IMR-90 (cell line): ENCODE measurements at regions not wholly inside any gene's neighbourhood (a gene's known extent, or its start where the extent isn't known, plus 50 kb on each side); places are given as distances from the start of the nearest gene placed in this dataset.

Experiments
- ATAC-seq: fragments of 200-7000 bp; cut with Tn5 transposase; 2 replicates; pipeline ENCODE4 v1.9.1; 2020; ENCODE audit warnings: low read depth, mild to moderate bottlenecking, moderate library complexity
- BruUV-seq: library from RNA; stranded (reverse); fragments of 400-500 nt; replicated peaks from 2 replicates; lab custom pipeline; 2021; lab: Mats Ljungman, UMichigan
- CTCF ChIA-PET: fragments of 300-600 bp; formaldehyde crosslinking; extraction: SDS; loops from one replicate; lab custom pipeline; 2021; ENCODE audit warnings: antibody characterized with exemption; lab: Yijun Ruan, JAX
- POLR2A ChIA-PET: fragments of 300-600 bp; sonication (Branson Sonifier 250); formaldehyde crosslinking; loops from one replicate; lab custom pipeline; 2022; ENCODE audit warnings: antibody characterized with exemption; ENCODE audit not compliant: unreplicated experiment; lab: Charles Lee
- DNase-seq: peaks from one replicate; pipeline ENCODE4 v3.0.0; 2013
- H2AFZ ChIP-seq: replicated peaks from 2 replicates; pipeline ENCODE3; 2013; ENCODE audit warnings: low read length, mild to moderate bottlenecking; ENCODE audit not compliant: poor library complexity
- H2AK5ac ChIP-seq: 2 replicates; pipeline ENCODE4 v1.6.1; 2013; ENCODE audit warnings: low read depth, low read length, inconsistent platforms
- H2AK9ac ChIP-seq: replicated peaks from 2 replicates; pipeline ENCODE3; 2013; ENCODE audit warnings: mild to moderate bottlenecking, low read depth, low read length, moderate library complexity; ENCODE audit not compliant: poor library complexity
- H2BK120ac ChIP-seq: 2 replicates; pipeline ENCODE4 v1.6.1; 2013; ENCODE audit warnings: low read depth, low read length, inconsistent platforms
- H2BK15ac ChIP-seq: 3 replicates; pipeline ENCODE4 v1.6.1; 2013; ENCODE audit warnings: low read depth, low read length, inconsistent platforms
- H2BK20ac ChIP-seq: 2 replicates; pipeline ENCODE4 v1.6.1; 2013; ENCODE audit warnings: low read depth, mild to moderate bottlenecking, inconsistent platforms, low read length, moderate library complexity
- H2BK5ac ChIP-seq: 2 replicates; pipeline ENCODE4 v1.6.1; 2013; ENCODE audit warnings: mild to moderate bottlenecking, low read depth, low read length, inconsistent platforms; ENCODE audit not compliant: poor library complexity, severe bottlenecking
- H3K14ac ChIP-seq: replicated peaks from 2 replicates; pipeline ENCODE4 v1.6.1; 2013; ENCODE audit warnings: low read depth, low read length, inconsistent platforms
- H3K18ac ChIP-seq: 2 replicates; pipeline ENCODE4 v1.6.1; 2013; ENCODE audit warnings: low read depth, low read length, control low read depth
- H3K23ac ChIP-seq: 2 replicates; pipeline ENCODE4 v1.6.1; 2013; ENCODE audit warnings: low read depth, low read length, inconsistent platforms
- H3K27ac ChIP-seq: 2 replicates; pipeline ENCODE4 v1.5.1; 2013; ENCODE audit warnings: mild to moderate bottlenecking, control low read depth, low read length; ENCODE audit not compliant: insufficient read depth
- H3K27me3 ChIP-seq: 2 replicates; pipeline ENCODE4 v1.6.1; 2013; ENCODE audit warnings: low read length; ENCODE audit not compliant: control insufficient read depth, insufficient read depth
- H3K36me3 ChIP-seq: 2 replicates; pipeline ENCODE4 v1.6.1; 2013; ENCODE audit warnings: low read length, mixed read lengths; ENCODE audit not compliant: control insufficient read depth, insufficient read depth
- H3K4ac ChIP-seq: 2 replicates; pipeline ENCODE4 v1.6.1; 2013; ENCODE audit warnings: low read depth, low read length, inconsistent platforms
- H3K4me1 ChIP-seq: 2 replicates; pipeline ENCODE4 v1.6.1; 2013; ENCODE audit warnings: low read length, mixed read lengths; ENCODE audit not compliant: control insufficient read depth, insufficient read depth
- H3K4me2 ChIP-seq: 2 replicates; pipeline ENCODE4 v1.6.1; 2013; ENCODE audit warnings: low read depth, mild to moderate bottlenecking, control low read depth, low read length, moderate library complexity
- H3K4me3 ChIP-seq: 2 replicates; pipeline ENCODE4 v1.5.1; 2013; ENCODE audit warnings: low read depth, mild to moderate bottlenecking, control low read depth, low read length, moderate library complexity; ENCODE audit not compliant: insufficient read depth
- H3K56ac ChIP-seq: 2 replicates; pipeline ENCODE4 v1.6.1; 2013; ENCODE audit warnings: low read length, inconsistent platforms; ENCODE audit not compliant: insufficient read depth; ENCODE audit errors: extremely low read depth
- H3K79me1 ChIP-seq, 2 experiments: 2 replicates each; pipeline ENCODE4 v1.6.1; 2013; ENCODE audit warnings: low read length in 2 of 2, inconsistent platforms in 1 of 2, low read depth in 1 of 2
- H3K9ac ChIP-seq: 2 replicates; pipeline ENCODE4 v1.6.1; 2013; ENCODE audit warnings: low read depth, low read length, control low read depth
- H3K9me1 ChIP-seq: 2 replicates; pipeline ENCODE4 v1.6.1; 2013; ENCODE audit warnings: low read length, inconsistent platforms; ENCODE audit not compliant: insufficient read depth
- H3K9me3 ChIP-seq: 2 replicates; pipeline ENCODE4 v1.6.1; 2013; ENCODE audit warnings: low read length; ENCODE audit not compliant: control insufficient read depth, insufficient read depth
- H4K20me1 ChIP-seq: 2 replicates; pipeline ENCODE4 v1.6.1; 2013; ENCODE audit warnings: low read length, inconsistent platforms; ENCODE audit not compliant: insufficient read depth
- H4K5ac ChIP-seq: 2 replicates; pipeline ENCODE4 v1.6.1; 2013; ENCODE audit warnings: mild to moderate bottlenecking, low read depth, low read length, control low read depth
- H4K8ac ChIP-seq, 2 experiments: 2 replicates each; pipeline ENCODE4 v1.6.1; 2013; ENCODE audit warnings: low read depth in 2 of 2, low read length in 2 of 2, control low read depth in 1 of 2, inconsistent platforms in 1 of 2
- H4K91ac ChIP-seq: 2 replicates; pipeline ENCODE4 v1.6.1; 2013; ENCODE audit warnings: low read depth, low read length, inconsistent platforms; ENCODE audit not compliant: insufficient read depth
- CTCF ChIP-seq: conservative IDR thresholded peaks from 2 replicates; pipeline ENCODE4 v1.5.1; 2012; ENCODE audit warnings: mild to moderate bottlenecking, low read depth, low read length, improper control_type of control experiment
- MAFK ChIP-seq: IDR thresholded peaks from 2 replicates; pipeline ENCODE4 v1.6.1; 2012; ENCODE audit warnings: low read depth, low read length, improper control_type of control experiment
- MAZ ChIP-seq: IDR thresholded peaks from 2 replicates; pipeline ENCODE4 v1.6.1; 2012; ENCODE audit warnings: low read depth, mild to moderate bottlenecking, low read length, improper control_type of control experiment, moderate library complexity, borderline replicate concordance
- POLR2A ChIP-seq: IDR thresholded peaks from 2 replicates; pipeline ENCODE4 v1.6.1; 2012; ENCODE audit warnings: mild to moderate bottlenecking, low read depth, low read length
- RAD21 ChIP-seq: IDR thresholded peaks from 2 replicates; pipeline ENCODE4 v1.6.1; 2012; ENCODE audit warnings: low read length, improper control_type of control experiment
- WGBS, 2 experiments: methylation state at CpG; one replicate each; pipeline versions ENCODE4 v1.1.5 to v1.1.7; 2013; ENCODE audit warnings: missing lambda C conversion rate in 2 of 2; ENCODE audit not compliant: insufficient read length in 1 of 2; ENCODE audit errors: extremely low coverage in 2 of 2; 5-methylcytosine and 5-hydroxymethylcytosine counted together
- dilution Hi-C: fragments of 300-500 bp; cut with HindIII; formaldehyde crosslinking; loops from one replicate; pipeline ENCODE4 v1.14.3; 2018; ENCODE audit warnings: low sequenced_read_pairs; ENCODE audit not compliant: unreplicated experiment
- in situ Hi-C: fragments of 300-500 bp; cut with MboI; formaldehyde crosslinking; loops from 3 replicates; pipeline ENCODE4 v1.14.3; 2019; ENCODE audit warnings: low sequenced_read_pairs, inconsistent platforms, mixed read lengths
- intact Hi-C: fragments of 100-400 bp; cut with micrococcal nuclease; formaldehyde crosslinking; loops from 2 replicates; pipeline ENCODE4 v1.10.0; 2022
- TF ChIP-seq, protein P1 (sequence below): fragments of 150-350 bp; IDR thresholded peaks from 2 replicates; pipeline ENCODE4 v1.6.1; 2017; ENCODE audit warnings: mild to moderate bottlenecking, antibody characterized with exemption, low read length, low read depth

DNA sequence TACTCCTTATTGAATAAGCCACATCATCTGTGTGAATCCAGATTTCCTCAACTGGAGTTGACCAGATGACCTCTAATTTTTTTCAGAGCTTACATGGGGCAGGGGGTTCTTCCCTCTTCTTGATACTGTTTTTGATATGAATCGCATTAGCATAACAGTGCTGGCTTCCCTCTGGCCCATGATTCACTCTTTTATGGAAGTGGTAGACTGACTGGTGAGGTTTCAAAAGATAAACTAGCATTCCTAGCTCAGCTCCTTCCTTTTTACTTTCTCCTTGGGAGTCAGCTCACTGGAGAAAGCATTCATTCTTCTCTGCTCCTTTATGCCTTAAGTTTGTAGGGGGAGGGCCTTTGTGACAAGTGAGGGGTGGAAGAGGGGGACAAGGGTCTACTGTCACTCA is 161.0 kb upstream of the FGF13 start:
- no peak overlapping the region for H3K9ac ChIP-seq
- H3K79me1 ChIP-seq, result no peaks in the 10 kb centered on the region
- no peaks in the 10 kb centered on the region for H4K20me1 ChIP-seq
- WGBS, 2 experiments, result no CpG with 5 or more reads among the region's 1 CpG
- 0 out of 2 replicates have a peak, but pooled peaks cover 2% of the 10 kb centered on the region for H3K9me3 ChIP-seq
- DNase-seq (no peak), ATAC-seq (no peak)
- H3K4me3 ChIP-seq, result no peak overlapping the region
- no peaks in the 10 kb centered on the region for H3K36me3 ChIP-seq
- H2BK5ac ChIP-seq, result no peak overlapping the region
- no peak overlapping the region for H2AK9ac ChIP-seq
- no peak overlapping the region for H3K27ac ChIP-seq
- no peak overlapping the region for H2AFZ ChIP-seq
- no peak overlapping the region for H3K4me2 ChIP-seq
- no peak overlapping the region for H3K56ac ChIP-seq
- H3K27me3 ChIP-seq, result no peaks in the 10 kb centered on the region
- H3K14ac ChIP-seq, result no peak overlapping the region
- no peak overlapping the region for H2BK15ac ChIP-seq
- in situ Hi-C loops (no loop called here), intact Hi-C loops (no loop called here), dilution Hi-C loops (no loop called here)
- no peaks in the 10 kb centered on the region for H3K9me1 ChIP-seq
- TF ChIP-seq POLR2A (no peak), MAZ (no peak), RAD21 (no peak), MAFK (no peak), CTCF (no peak)
- TF ChIP-seq, protein P1, sequence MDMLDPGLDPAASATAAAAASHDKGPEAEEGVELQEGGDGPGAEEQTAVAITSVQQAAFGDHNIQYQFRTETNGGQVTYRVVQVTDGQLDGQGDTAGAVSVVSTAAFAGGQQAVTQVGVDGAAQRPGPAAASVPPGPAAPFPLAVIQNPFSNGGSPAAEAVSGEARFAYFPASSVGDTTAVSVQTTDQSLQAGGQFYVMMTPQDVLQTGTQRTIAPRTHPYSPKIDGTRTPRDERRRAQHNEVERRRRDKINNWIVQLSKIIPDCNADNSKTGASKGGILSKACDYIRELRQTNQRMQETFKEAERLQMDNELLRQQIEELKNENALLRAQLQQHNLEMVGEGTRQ, result no peak
- H3K23ac ChIP-seq, result no peak overlapping the region
- H3K4me1 ChIP-seq, result no peaks in the 10 kb centered on the region
- H4K91ac ChIP-seq, result no peak overlapping the region
- H4K8ac ChIP-seq, result no peak overlapping the region
- BruUV-seq, result no TSS peak
- ChIA-PET POLR2A (no interaction called here), CTCF (no interaction called here)
- no peak overlapping the region for H2AK5ac ChIP-seq
- no peak overlapping the region for H3K18ac ChIP-seq
- H2BK120ac ChIP-seq, result no peak overlapping the region
- no peak overlapping the region for H3K4ac ChIP-seq
- H2BK20ac ChIP-seq, result no peak overlapping the region
- no peak overlapping the region for H4K5ac ChIP-seq
